ENCODE measurements at regions not wholly inside any gene's neighbourhood (a gene's known extent, or its start where the extent isn't known, plus 50 kb on each side); places are given as distances from the start of the nearest gene placed in this dataset.
"Not testable (repeated sequence)": the region's sequence is repeated elsewhere in the genome, so short reads cannot be mapped to it uniquely, and the experiment has no call there.

GRCh38 chr15:99494536-99495233 is 71.1 kb upstream of the MEF2A start:
- H3K9me3 ChIP-seq (ENCODE audit: control insufficient read depth, insufficient read depth, low read length); H3K9ac ChIP-seq (ENCODE audit: low read depth, low read length); H3K4me3 ChIP-seq (ENCODE audit: low read depth, low read length): not testable (repeated sequence)

GRCh38 chr15:99495430-99496301 is 70.1 kb upstream of the MEF2A start:
- H3K9ac ChIP-seq (ENCODE audit: low read depth, low read length): no peak overlapping the region

More at GRCh38 chr15:99494536-99495233, 71.1 kb upstream of the MEF2A start:
- H3K27me3 ChIP-seq (ENCODE audit: control insufficient read depth, insufficient read depth, low read length); H3K4me1 ChIP-seq (ENCODE audit: control insufficient read depth, insufficient read depth, low read length); H3K36me3 ChIP-seq (ENCODE audit: control insufficient read depth, insufficient read depth, low read length): not testable (repeated sequence)

GRCh38 chr15:99496302-99496629 is 69.5 kb upstream of the MEF2A start:
- no peak overlapping the region for H3K9ac ChIP-seq (ENCODE audit: low read depth, low read length)
- no peaks in the 10 kb centered on the region for H3K27me3 ChIP-seq (ENCODE audit: control insufficient read depth, insufficient read depth, low read length)
- no peak overlapping the region for H3K4me3 ChIP-seq (ENCODE audit: low read depth, low read length)
- no peaks in the 10 kb centered on the region for H3K9me3 ChIP-seq (ENCODE audit: control insufficient read depth, insufficient read depth, low read length)
- no peaks in the 10 kb centered on the region for H3K36me3 ChIP-seq (ENCODE audit: control insufficient read depth, insufficient read depth, low read length)
- no peaks in the 10 kb centered on the region for H3K4me1 ChIP-seq (ENCODE audit: control insufficient read depth, insufficient read depth, low read length)

More at GRCh38 chr15:99495430-99496301, 70.1 kb upstream of the MEF2A start:
- no peaks in the 10 kb centered on the region for H3K27me3 ChIP-seq (ENCODE audit: control insufficient read depth, insufficient read depth, low read length)
- no peaks in the 10 kb centered on the region for H3K36me3 ChIP-seq (ENCODE audit: control insufficient read depth, insufficient read depth, low read length)
- no peaks in the 10 kb centered on the region for H3K4me1 ChIP-seq (ENCODE audit: control insufficient read depth, insufficient read depth, low read length)
- no peaks in the 10 kb centered on the region for H3K9me3 ChIP-seq (ENCODE audit: control insufficient read depth, insufficient read depth, low read length)
- no peak overlapping the region for H3K4me3 ChIP-seq (ENCODE audit: low read depth, low read length)

- no peaks in the 10 kb centered on the region for H3K9me3 ChIP-seq (ENCODE audit: control insufficient read depth, insufficient read depth, low read length)
- no peaks in the 10 kb centered on the region for H3K27me3 ChIP-seq (ENCODE audit: control insufficient read depth, insufficient read depth, low read length)
- no peak overlapping the region for H3K4me3 ChIP-seq (ENCODE audit: low read depth, low read length)
- H3K4me1 ChIP-seq (ENCODE audit: control insufficient read depth, insufficient read depth, low read length): no peaks in the 10 kb centered on the region
- H3K9ac ChIP-seq (ENCODE audit: low read depth, low read length): no peak overlapping the region
- H3K36me3 ChIP-seq (ENCODE audit: control insufficient read depth, insufficient read depth, low read length): no peaks in the 10 kb centered on the region
These were observed 63.6 kb upstream of the MEF2A start for GRCh38 chr15:99502182-99502581.

- no peak overlapping the region for H3K9ac ChIP-seq (ENCODE audit: low read depth, low read length)
- no peak overlapping the region for H3K4me3 ChIP-seq (ENCODE audit: low read depth, low read length)
- no peaks in the 10 kb centered on the region for H3K27me3 ChIP-seq (ENCODE audit: control insufficient read depth, insufficient read depth, low read length)
- no peaks in the 10 kb centered on the region for H3K36me3 ChIP-seq (ENCODE audit: control insufficient read depth, insufficient read depth, low read length)
- no peaks in the 10 kb centered on the region for H3K4me1 ChIP-seq (ENCODE audit: control insufficient read depth, insufficient read depth, low read length)
- H3K9me3 ChIP-seq (ENCODE audit: control insufficient read depth, insufficient read depth, low read length): no peaks in the 10 kb centered on the region
These were observed 63.1 kb upstream of the MEF2A start for GRCh38 chr15:99502661-99503060.

GRCh38 chr15:99503411-99503810 is 62.4 kb upstream of the MEF2A start:
- Histone ChIP-seq H3K4me1 (ENCODE audit: control insufficient read depth, insufficient read depth, low read length) (no peaks in the 10 kb centered on the region), H3K4me3 (ENCODE audit: low read depth, low read length) (no peak overlapping the region), H3K9me3 (ENCODE audit: control insufficient read depth, insufficient read depth, low read length) (no peaks in the 10 kb centered on the region), H3K9ac (ENCODE audit: low read depth, low read length) (no peak overlapping the region), H3K27me3 (ENCODE audit: control insufficient read depth, insufficient read depth, low read length) (no peaks in the 10 kb centered on the region), H3K36me3 (ENCODE audit: control insufficient read depth, insufficient read depth, low read length) (no peaks in the 10 kb centered on the region)

GRCh38 chr15:99504071-99504822 is 61.5 kb upstream of the MEF2A start:
- Histone ChIP-seq H3K4me3 (ENCODE audit: low read depth, low read length) (no peak overlapping the region), H3K36me3 (ENCODE audit: control insufficient read depth, insufficient read depth, low read length) (no peaks in the 10 kb centered on the region), H3K4me1 (ENCODE audit: control insufficient read depth, insufficient read depth, low read length) (no peaks in the 10 kb centered on the region), H3K27me3 (ENCODE audit: control insufficient read depth, insufficient read depth, low read length) (no peaks in the 10 kb centered on the region), H3K9ac (ENCODE audit: low read depth, low read length) (no peak overlapping the region), H3K9me3 (ENCODE audit: control insufficient read depth, insufficient read depth, low read length) (no peaks in the 10 kb centered on the region)

- no peaks in the 10 kb centered on the region for H3K9me3 ChIP-seq (ENCODE audit: control insufficient read depth, insufficient read depth, low read length)
- no peaks in the 10 kb centered on the region for H3K27me3 ChIP-seq (ENCODE audit: control insufficient read depth, insufficient read depth, low read length)
- no peaks in the 10 kb centered on the region for H3K36me3 ChIP-seq (ENCODE audit: control insufficient read depth, insufficient read depth, low read length)
- H3K4me3 ChIP-seq (ENCODE audit: low read depth, low read length): no peak overlapping the region
- H3K4me1 ChIP-seq (ENCODE audit: control insufficient read depth, insufficient read depth, low read length): no peaks in the 10 kb centered on the region
- no peak overlapping the region for H3K9ac ChIP-seq (ENCODE audit: low read depth, low read length)
These were observed 60.8 kb upstream of the MEF2A start for GRCh38 chr15:99504823-99505551.

- Histone ChIP-seq H3K4me1 (ENCODE audit: control insufficient read depth, insufficient read depth, low read length) (no peaks in the 10 kb centered on the region), H3K4me3 (ENCODE audit: low read depth, low read length) (no peak overlapping the region), H3K36me3 (ENCODE audit: control insufficient read depth, insufficient read depth, low read length) (no peaks in the 10 kb centered on the region), H3K9me3 (ENCODE audit: control insufficient read depth, insufficient read depth, low read length) (no peaks in the 10 kb centered on the region), H3K27me3 (ENCODE audit: control insufficient read depth, insufficient read depth, low read length) (no peaks in the 10 kb centered on the region), H3K9ac (ENCODE audit: low read depth, low read length) (no peak overlapping the region)
These were observed 59.4 kb upstream of the MEF2A start for GRCh38 chr15:99506399-99506798.

- no peak overlapping the region for H3K9ac ChIP-seq (ENCODE audit: low read depth, low read length)
- no peaks in the 10 kb centered on the region for H3K4me1 ChIP-seq (ENCODE audit: control insufficient read depth, insufficient read depth, low read length)
- no peak overlapping the region for H3K4me3 ChIP-seq (ENCODE audit: low read depth, low read length)
- no peaks in the 10 kb centered on the region for H3K27me3 ChIP-seq (ENCODE audit: control insufficient read depth, insufficient read depth, low read length)
- H3K36me3 ChIP-seq (ENCODE audit: control insufficient read depth, insufficient read depth, low read length): no peaks in the 10 kb centered on the region
- H3K9me3 ChIP-seq (ENCODE audit: control insufficient read depth, insufficient read depth, low read length): no peaks in the 10 kb centered on the region
These were observed 58.7 kb upstream of the MEF2A start for GRCh38 chr15:99507016-99507503.
